Gastrocnemius medialis (tissue), 4 donors: ENCODE measurements at regions not wholly inside any gene's neighbourhood (a gene's known extent, or its start where the extent isn't known, plus 50 kb on each side); places are given as distances from the start of the nearest gene placed in this dataset.

ENCODE experiments used
- CTCF ChIP-seq, 5 experiments: fragments of 450-650 bp in 3 of 5; fragments of 200-600 bp in 2 of 5; sonication (generic) in 2 of 5; IDR thresholded peaks in 4 of 5; conservative IDR thresholded peaks in 1 of 5; 1 replicate in 4 of 5; 2 replicates in 1 of 5; pipeline ENCODE4 v1.5.1; 2016 to 2019; ENCODE audit warnings: antibody characterized with exemption in 5 of 5, mild to moderate bottlenecking in 3 of 5, moderate library complexity in 3 of 5
- POLR2A ChIP-seq, 2 donors: fragments of 450-650 bp; IDR thresholded peaks; one replicate each; pipeline ENCODE4 v1.6.1; 2017; ENCODE audit warnings: antibody characterized with exemption in 2 of 2, mild to moderate bottlenecking in 2 of 2, moderate library complexity in 2 of 2

- TF ChIP-seq CTCF (IDR thresholded peaks at IDR 0.05 in 4 of 5, conservative IDR thresholded peaks at IDR 0.05 in 1 of 5): no peak
- no peak for TF ChIP-seq POLR2A (IDR thresholded peaks at IDR 0.05)
Measured at GRCh38 chr17:71383091-71383490, 737.7 kb upstream of the SOX9 start.
